Mucosa of descending colon (tissue), 3 donors: ENCODE measurements at regions not wholly inside any gene's neighbourhood (a gene's known extent, or its start where the extent isn't known, plus 50 kb on each side); places are given as distances from the start of the nearest gene placed in this dataset.

Source experiments
- ATAC-seq: fragments of 200-7000 bp; cut with Tn5 transposase; one replicate; pipeline ENCODE4 v1.9.1; 2020; ENCODE audit warnings: mild to moderate bottlenecking, moderate library complexity
- DNase-seq, 3 donors: peaks; one replicate each; pipeline ENCODE4 v3.0.0-alpha.2; 2020
- H3K36me3 ChIP-seq: fragments of 200-600 bp; one replicate; pipeline ENCODE4 v1.8.0; 2021; ENCODE audit warnings: low read depth, mild to moderate bottlenecking
- H3K4me1 ChIP-seq: fragments of 200-600 bp; one replicate; pipeline ENCODE4 v1.8.0; 2021; ENCODE audit warnings: low read depth, mild to moderate bottlenecking
- H3K4me3 ChIP-seq: fragments of 200-600 bp; one replicate; pipeline ENCODE4 v1.8.0; 2021; ENCODE audit warnings: mild to moderate bottlenecking
- H3K9me3 ChIP-seq: fragments of 200-600 bp; one replicate; pipeline ENCODE4 v1.8.0; 2021; ENCODE audit warnings: mild to moderate bottlenecking
- intact Hi-C, 2 donors: fragments of 100-400 bp; cut with DNase I in 1 of 2; cut with micrococcal nuclease in 1 of 2; formaldehyde crosslinking; loops; one replicate each; pipeline versions ENCODE4 v1.11.0 to v1.11.1; 2022; cut with DNase I, micrococcal nuclease
- TF ChIP-seq, protein P1 (sequence below): fragments of 200-600 bp; IDR thresholded peaks from one replicate; pipeline ENCODE4 v1.8.0; 2022; ENCODE audit warnings: antibody characterized with exemption, mild to moderate bottlenecking
- donor health status: DM: no; HTN: no; CAD: no; lungs with moderate emphysema.
- donor health status: DM: no; HTN: no; CAD: no.
- donor health status: DM: no; HTN: yes; CAD: no.

DNA sequence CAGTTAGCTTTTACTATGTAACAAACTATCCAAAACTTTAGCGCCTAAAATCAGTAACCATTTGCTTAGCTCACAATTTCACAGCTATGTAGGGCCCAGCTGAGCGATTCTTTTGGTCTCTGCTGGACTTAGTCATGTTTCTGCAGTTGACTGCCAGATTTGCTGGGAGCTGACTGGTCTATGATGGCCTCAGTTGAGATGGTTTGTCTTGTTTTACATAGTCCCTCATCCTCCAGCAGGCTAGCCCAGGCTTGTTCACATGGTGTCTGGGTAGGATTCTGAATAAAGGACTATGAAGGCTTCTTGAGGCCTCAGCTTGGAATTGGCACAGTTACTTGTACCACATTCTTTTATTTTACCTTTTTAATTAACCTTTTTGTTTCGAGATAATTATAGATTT is 247.8 kb upstream of the CHD6 start:
- Histone ChIP-seq H3K4me1 (no peaks in the 10 kb centered on the region), H3K36me3 (no peaks in the 10 kb centered on the region), H3K4me3 (no peak overlapping the region), H3K9me3 (peaks cover 4% of the 10 kb centered on the region)
- no peak for ATAC-seq
- TF ChIP-seq, protein P1, sequence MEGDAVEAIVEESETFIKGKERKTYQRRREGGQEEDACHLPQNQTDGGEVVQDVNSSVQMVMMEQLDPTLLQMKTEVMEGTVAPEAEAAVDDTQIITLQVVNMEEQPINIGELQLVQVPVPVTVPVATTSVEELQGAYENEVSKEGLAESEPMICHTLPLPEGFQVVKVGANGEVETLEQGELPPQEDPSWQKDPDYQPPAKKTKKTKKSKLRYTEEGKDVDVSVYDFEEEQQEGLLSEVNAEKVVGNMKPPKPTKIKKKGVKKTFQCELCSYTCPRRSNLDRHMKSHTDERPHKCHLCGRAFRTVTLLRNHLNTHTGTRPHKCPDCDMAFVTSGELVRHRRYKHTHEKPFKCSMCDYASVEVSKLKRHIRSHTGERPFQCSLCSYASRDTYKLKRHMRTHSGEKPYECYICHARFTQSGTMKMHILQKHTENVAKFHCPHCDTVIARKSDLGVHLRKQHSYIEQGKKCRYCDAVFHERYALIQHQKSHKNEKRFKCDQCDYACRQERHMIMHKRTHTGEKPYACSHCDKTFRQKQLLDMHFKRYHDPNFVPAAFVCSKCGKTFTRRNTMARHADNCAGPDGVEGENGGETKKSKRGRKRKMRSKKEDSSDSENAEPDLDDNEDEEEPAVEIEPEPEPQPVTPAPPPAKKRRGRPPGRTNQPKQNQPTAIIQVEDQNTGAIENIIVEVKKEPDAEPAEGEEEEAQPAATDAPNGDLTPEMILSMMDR: no peak
- no peak for DNase-seq
- intact Hi-C loops: no loop called here

DNA sequence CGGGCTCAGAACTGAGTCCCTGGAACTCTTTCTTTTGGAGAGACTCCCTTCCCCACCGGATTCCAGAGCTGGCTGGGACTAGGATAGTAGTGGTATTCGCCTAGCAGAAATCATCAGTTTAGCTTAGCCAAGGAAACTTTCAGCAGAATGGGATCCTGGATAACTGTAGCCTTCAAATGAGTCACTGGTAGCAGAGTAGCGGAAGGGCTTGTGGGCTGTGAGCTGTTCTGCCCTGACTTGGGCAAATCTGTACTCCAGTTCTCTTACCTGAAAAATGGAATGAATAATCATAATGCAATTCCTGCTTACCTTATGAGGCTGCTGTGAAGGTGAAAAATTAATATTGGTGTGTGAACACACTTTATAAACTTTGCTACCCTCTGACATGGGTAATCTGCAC is 244.3 kb upstream of the CHD6 start:
- intact Hi-C loops: no loop called here
- no peaks in the 10 kb centered on the region for H3K36me3 ChIP-seq
- H3K4me3 ChIP-seq: no peak overlapping the region
- DNase-seq (no peak), ATAC-seq (no peak)
- no peaks in the 10 kb centered on the region for H3K9me3 ChIP-seq
- no peaks in the 10 kb centered on the region for H3K4me1 ChIP-seq
- TF ChIP-seq, protein P1: no peak

DNA sequence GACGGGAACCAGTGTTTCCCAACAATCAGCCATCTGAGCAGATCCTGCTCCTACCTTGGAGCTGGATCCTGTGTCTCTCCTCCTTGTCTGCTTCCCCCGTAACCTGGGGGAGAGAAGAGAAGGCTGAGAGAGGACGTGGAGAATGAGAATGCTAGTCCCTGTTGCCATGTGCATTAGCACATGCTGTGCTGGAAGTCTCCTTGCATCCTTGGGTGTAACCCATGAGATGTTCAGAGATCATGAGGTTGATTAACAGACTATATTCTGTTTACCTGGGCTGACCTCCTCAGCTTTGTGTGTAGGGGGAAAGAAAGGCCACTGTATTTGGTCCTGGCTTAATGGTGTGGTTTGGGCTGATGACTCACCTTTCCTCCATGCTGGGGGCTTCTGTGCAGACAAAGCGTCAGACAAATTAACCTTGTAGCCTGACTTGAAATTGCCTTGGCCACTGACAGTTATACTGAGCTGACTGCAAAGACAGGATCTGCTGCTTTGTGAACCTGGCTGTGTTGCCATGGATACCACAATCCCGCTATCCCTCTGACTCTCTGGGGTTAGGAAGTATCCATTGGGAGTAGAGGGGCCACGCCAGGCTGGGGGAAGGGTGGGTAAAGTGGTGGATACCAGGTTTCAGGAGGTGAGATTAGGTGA is 243.7 kb upstream of the CHD6 start:
- DNase-seq (no peak), ATAC-seq (no peak)
- Histone ChIP-seq H3K4me1 (no peaks in the 10 kb centered on the region), H3K9me3 (no peaks in the 10 kb centered on the region), H3K36me3 (no peaks in the 10 kb centered on the region), H3K4me3 (no peak overlapping the region)
- intact Hi-C loops: no loop called here
- TF ChIP-seq, protein P1: no peak

DNA sequence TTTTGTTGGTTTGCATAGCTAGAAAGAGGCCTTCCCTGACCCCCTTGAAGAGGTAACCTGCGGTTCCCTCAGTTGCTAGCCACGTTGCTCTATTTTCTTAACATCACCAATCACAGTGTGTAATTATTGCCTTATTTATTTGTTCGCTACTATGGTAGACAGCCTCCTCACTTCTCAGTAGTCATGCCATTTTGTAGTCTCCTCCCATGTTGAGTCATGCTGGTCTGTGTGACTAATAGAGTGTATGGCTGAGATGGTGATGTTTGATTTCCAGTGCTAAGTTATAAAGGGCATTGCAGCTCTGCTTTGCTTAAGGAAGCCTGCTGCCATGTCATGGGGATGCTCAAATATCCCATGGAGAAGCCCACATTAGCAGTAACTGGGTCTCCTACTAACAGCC is 236.6 kb upstream of the CHD6 start:
- TF ChIP-seq, protein P1: no peak
- DNase-seq (no peak), ATAC-seq (no peak)
- Histone ChIP-seq H3K9me3 (no peaks in the 10 kb centered on the region), H3K36me3 (no peaks in the 10 kb centered on the region), H3K4me1 (no peaks in the 10 kb centered on the region), H3K4me3 (no peak overlapping the region)
- intact Hi-C loops: no loop called here

DNA sequence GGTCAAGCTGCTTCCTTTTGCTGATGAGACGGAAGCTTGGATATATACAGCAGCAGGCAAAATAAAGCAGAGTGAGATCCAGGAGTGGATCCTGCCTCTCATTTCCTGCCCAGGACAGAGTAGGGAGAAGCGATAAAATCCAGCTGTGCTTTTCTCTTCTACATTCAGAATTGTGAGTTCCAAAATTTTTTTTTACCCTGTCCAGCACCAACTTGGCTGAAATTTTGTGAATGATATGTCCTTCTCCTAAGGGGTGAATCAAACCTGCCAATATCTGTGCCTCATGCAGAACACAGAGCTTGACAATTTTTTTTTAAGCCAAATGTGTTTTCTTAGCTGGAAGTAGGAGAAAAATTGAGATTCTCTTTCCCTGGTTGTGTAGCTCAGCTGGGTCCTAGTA is 235.6 kb upstream of the CHD6 start:
- H3K4me1 ChIP-seq: no peaks in the 10 kb centered on the region
- TF ChIP-seq, protein P1: no peak

DNA sequence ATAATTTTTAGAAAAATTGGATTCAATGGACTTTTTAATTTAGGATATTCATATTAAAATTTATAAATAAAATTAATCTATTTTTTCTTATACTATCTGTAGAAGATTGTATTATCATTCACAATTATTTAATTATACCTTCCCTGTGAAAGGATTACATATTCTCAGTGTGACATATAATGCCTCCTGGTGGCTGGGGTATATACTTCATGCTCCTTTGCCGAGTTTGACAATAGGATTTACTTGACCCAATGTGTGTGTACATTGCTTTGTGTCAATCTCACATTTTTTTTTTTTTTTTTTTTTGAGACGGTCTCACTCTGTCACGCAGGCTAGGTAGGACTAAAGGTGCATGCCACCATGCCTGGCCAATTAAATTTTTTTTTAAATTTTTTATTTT is 230.0 kb upstream of the CHD6 start:
- TF ChIP-seq, protein P1: no peak
- H3K4me1 ChIP-seq: no peaks in the 10 kb centered on the region
- no peak overlapping the region for H3K4me3 ChIP-seq
- H3K36me3 ChIP-seq: no peaks in the 10 kb centered on the region
- intact Hi-C loops: no loop called here
- H3K9me3 ChIP-seq: no peaks in the 10 kb centered on the region
- no peak for ATAC-seq
- DNase-seq: no peak

More for the DNA sequence above, 235.6 kb upstream of the CHD6 start:
- no peak for ATAC-seq
- intact Hi-C loops: no loop called here
- Histone ChIP-seq H3K4me3 (no peak overlapping the region), H3K36me3 (no peaks in the 10 kb centered on the region), H3K9me3 (no peaks in the 10 kb centered on the region)
- DNase-seq: no peak
